Omental fat pad (tissue), 3 donors: ENCODE measurements at regions not wholly inside any gene's neighbourhood (a gene's known extent, or its start where the extent isn't known, plus 50 kb on each side); places are given as distances from the start of the nearest gene placed in this dataset.

Experiments used
- ATAC-seq: fragments of 150-250 bp; one replicate; pipeline ENCODE4 v1.9.1; 2016; ENCODE audit warnings: mild to moderate bottlenecking, moderate library complexity; ENCODE audit not compliant: low FRiP score
- DNase-seq: peaks from one replicate; pipeline ENCODE4 v3.0.0-alpha.2; 2019; ENCODE audit warnings: low spot score
- TF ChIP-seq, protein P1 (sequence below), 3 donors: fragments of 450-650 bp; IDR thresholded peaks; one replicate each; pipeline ENCODE4 v1.5.1; 2016 to 2017; ENCODE audit warnings: antibody characterized with exemption in 3 of 3, mild to moderate bottlenecking in 3 of 3, moderate library complexity in 2 of 3

DNA sequence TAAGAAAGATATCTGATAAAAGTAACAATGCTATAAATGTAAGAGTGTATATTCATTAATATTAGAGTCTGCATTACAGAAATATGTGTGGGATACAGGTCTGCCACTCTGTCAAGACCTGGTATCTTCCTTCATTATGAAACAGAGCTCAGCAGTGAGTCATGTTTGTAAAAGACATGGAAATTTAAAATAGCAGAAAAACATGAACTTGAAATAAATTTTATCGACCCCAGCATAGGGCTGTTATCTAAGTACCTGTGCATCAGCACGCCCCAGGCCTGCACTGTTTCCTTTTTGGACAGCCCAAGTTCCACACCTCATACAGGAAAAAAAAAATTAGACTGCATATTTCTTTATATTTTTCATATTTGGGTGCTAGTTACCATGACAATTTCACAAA, 58.0 kb upstream of the ZPBP start:
- TF ChIP-seq, protein P1, sequence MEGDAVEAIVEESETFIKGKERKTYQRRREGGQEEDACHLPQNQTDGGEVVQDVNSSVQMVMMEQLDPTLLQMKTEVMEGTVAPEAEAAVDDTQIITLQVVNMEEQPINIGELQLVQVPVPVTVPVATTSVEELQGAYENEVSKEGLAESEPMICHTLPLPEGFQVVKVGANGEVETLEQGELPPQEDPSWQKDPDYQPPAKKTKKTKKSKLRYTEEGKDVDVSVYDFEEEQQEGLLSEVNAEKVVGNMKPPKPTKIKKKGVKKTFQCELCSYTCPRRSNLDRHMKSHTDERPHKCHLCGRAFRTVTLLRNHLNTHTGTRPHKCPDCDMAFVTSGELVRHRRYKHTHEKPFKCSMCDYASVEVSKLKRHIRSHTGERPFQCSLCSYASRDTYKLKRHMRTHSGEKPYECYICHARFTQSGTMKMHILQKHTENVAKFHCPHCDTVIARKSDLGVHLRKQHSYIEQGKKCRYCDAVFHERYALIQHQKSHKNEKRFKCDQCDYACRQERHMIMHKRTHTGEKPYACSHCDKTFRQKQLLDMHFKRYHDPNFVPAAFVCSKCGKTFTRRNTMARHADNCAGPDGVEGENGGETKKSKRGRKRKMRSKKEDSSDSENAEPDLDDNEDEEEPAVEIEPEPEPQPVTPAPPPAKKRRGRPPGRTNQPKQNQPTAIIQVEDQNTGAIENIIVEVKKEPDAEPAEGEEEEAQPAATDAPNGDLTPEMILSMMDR (IDR thresholded peaks at IDR 0.05), result no peak
- ATAC-seq (no peak), DNase-seq (no peak)

DNA sequence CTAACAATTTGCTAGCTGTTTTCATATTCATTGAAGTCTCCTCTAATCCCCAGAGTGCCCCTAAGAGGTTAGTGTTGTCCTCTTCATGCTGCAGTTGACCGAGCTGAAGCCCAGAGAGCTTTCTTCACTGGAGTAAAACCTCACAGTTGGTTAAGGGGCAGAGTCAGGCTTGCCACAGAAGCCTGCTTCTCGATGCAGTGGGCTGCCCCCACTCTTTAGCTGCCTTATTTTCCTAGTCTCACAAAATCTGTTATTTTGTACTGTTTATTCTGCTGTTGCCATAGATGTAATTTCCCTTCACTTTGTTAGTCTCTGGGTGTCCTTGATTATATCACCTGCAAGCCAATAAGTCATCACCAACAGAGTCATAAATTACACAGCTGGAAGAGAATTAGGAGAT, 56.3 kb upstream of the ZPBP start:
- ATAC-seq (no peak), DNase-seq (no peak)
- TF ChIP-seq, protein P1 (IDR thresholded peaks at IDR 0.05), result no peak

DNA sequence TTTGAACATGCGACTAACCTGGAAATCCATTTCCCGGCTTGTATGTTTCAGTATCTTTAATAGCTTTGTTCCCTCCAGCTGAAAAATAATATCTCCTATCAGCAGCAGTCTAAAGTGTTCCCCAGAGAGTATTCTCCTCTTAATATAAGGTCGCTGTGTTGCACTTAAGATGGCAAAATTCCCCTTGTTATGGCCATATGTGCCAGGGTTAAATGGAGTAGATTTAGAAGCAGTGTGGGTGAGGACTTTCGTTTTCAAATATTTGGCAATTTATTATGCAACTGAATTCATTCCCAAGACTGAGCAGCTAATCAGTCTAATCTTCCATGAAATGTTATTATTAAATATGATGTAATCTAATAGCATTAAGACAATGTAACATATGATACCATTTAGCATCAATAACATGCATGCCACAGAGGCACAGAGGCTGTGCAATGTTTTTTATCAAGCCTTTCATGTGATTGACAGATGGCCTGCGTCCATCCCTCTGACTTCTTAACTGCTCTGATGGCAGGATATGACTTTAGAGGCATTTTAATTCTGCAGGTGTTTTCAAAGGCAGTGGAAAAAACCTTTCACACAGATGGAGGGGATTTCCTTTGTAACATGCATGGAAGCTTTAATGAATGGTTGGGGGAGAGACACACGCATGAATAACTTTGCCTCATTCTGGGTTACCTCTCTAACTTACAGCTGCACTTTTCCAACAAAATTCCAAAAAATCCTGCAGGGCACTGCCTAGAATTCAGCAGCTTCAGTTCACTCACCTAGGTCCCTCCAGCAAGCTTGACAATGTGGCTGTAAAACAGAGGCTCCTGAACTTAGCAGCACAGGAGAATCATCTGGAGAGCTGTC, 55.1 kb upstream of the ZPBP start:
- TF ChIP-seq, protein P1 (IDR thresholded peaks at IDR 0.05), result no peak
- DNase-seq, result no peak
- no peak for ATAC-seq

DNA sequence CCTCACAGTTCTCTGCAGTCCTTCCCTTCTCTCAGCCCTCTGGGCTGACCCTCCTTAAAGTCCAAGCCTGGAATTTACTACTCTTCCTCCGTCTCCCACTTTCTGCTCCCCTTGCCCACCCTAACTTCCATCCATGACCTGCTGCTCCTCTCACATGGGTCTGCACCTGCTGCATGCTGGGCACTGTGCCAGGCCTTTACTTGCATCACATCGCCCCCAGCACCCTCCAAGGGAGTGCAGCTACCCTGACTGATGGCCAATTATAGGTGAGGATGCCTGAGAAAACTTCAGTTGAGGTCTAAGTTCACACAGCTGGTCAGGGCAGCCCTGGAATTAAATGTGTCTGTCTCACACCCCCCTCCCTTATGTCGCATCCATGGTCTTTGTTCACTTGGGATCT, 53.6 kb upstream of the ZPBP start:
- ATAC-seq, result no peak
- TF ChIP-seq, protein P1 (IDR thresholded peaks at IDR 0.05), result no peak
- no peak for DNase-seq

DNA sequence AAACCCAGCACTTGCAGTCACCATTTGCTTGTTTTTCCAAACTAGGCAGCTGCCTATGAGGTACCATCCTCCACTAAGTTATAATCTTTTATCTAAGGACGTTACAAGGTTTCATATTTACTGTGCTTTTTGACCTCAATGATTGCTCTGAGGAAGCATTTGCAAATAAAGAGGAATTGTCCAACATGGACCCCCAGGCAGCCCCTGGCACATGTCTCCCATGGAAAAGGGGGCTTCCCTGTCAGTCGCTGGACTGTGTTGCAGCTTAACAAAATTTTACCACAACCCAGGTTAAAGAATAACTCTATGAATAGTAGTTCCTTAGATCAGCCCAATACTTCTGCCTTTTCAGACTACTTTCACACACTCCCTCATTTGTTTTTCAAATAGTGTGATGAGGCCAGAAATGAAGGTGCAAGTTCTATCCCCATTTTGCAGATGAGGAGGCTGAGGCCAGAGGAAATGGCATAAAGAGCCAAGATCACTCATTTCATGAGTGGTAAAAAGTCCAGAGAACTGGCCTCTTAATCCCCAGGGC, 52.8 kb upstream of the ZPBP start:
- no peak for ATAC-seq
- DNase-seq, result no peak
- TF ChIP-seq, protein P1 (IDR thresholded peaks at IDR 0.05), result no peak

DNA sequence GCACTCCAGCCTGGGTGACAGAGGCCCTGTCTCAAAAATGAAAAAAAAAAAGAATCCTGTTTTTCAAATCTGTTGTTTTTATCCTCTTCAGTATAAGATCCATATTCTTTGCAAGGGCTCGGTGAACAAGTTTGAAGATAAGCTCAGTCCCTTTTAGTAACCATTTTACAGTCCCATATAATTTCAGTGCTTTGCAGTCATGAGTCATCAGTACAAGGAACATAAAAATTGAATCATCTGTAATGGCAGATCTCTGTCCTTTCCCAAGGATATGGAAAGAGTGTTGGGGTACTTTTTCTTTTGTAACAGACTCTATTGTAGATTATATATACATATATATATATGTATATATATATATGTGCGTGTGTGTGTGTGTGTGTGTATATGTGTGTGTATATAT, 52.2 kb upstream of the ZPBP start:
- DNase-seq (no peak), ATAC-seq (no peak)
- TF ChIP-seq, protein P1 (IDR thresholded peaks at IDR 0.05), result no peak
